ENCODE measurements at regions not wholly inside any gene's neighbourhood (a gene's known extent, or its start where the extent isn't known, plus 50 kb on each side); places are given as distances from the start of the nearest gene placed in this dataset.

DNA sequence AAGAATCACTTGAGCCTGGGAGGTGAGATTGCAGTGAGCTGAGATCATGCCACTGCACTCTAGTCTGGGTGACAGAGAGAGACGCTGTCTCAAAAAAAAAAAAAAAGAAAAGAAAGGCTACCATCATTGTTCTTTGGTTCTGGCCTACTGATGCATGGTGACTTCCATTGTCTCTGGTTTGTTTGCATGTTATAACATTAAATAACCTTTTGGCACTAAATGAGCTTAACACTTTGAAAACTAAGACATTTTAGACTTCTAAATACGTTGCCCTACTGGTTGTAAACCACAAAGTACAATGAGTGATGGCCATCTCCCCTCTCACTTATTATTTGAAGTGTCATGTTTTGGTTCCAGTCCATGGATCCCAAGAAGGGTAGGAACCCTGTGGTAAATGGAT lies 152.9 kb upstream of the CPM start:
- Histone ChIP-seq H4K8ac (replicated peaks; ENCODE audit: insufficient read length, low read depth, low read length) (no peak overlapping the region), H2BK120ac (ENCODE audit: low read depth, low read length, poor library complexity, severe bottlenecking) (no peak overlapping the region), H3K9me3 (ENCODE audit: control insufficient read depth, low read depth, low read length) (no peaks in the 10 kb centered on the region), H3K79me2 (ENCODE audit: insufficient read depth, low read length) (no peaks in the 10 kb centered on the region), H2BK15ac (ENCODE audit: low read depth, low read length) (no peak overlapping the region), H2BK20ac (ENCODE audit: low read depth, low read length, poor library complexity, severe bottlenecking) (no peak overlapping the region), H3K23ac (ENCODE audit: insufficient read length, low read depth, low read length) (no peak overlapping the region), H3K4me2 (ENCODE audit: insufficient read depth, insufficient read length, low read length) (no peak overlapping the region), H4K20me1 (ENCODE audit: control insufficient read depth, insufficient read depth, insufficient read length) (no peaks in the 10 kb centered on the region), H3K4me1 (ENCODE audit: insufficient read depth, low read length) (no peaks in the 10 kb centered on the region), H3K4ac (ENCODE audit: low read depth, low read length) (no peak overlapping the region), H3K23me2 (ENCODE audit: insufficient read length, low read depth, low read length, poor library complexity, severe bottlenecking) (no peaks in the 10 kb centered on the region), H4K5ac (ENCODE audit: insufficient read length, low read depth, low read length) (no peak overlapping the region), H3K27me3 (ENCODE audit: insufficient read depth, low read length) (no peaks in the 10 kb centered on the region), H3K14ac (ENCODE audit: insufficient read depth, low read length) (no peak overlapping the region), H3T11ph (ENCODE audit: low read length) (no peak overlapping the region), H2AFZ (ENCODE audit: low read length) (no peak overlapping the region), H3K18ac (ENCODE audit: insufficient read length, low read depth, low read length) (no peak overlapping the region), H3K79me1 (ENCODE audit: insufficient read depth, low read depth, low read length, poor library complexity, severe bottlenecking) (no peaks in the 10 kb centered on the region), H3K27ac (ENCODE audit: insufficient read length, low read depth, low read length) (no peak overlapping the region), H2AK5ac (ENCODE audit: insufficient read length, low read length) (no peak overlapping the region), H3K56ac (ENCODE audit: insufficient read length, low read depth, low read length) (no peak overlapping the region), H2BK5ac (ENCODE audit: insufficient read length, low read length) (no peak overlapping the region), H2BK12ac (ENCODE audit: insufficient read length, low read depth, low read length) (no peak overlapping the region), H3K9ac (ENCODE audit: extremely low read depth, insufficient read length, low read length) (no peak overlapping the region), H4K91ac (ENCODE audit: insufficient read length, low read depth, low read length) (no peak overlapping the region)
- Mint-ChIP-seq H3K36me3 (ENCODE audit: insufficient read depth in 1 of 3, low read depth in 3 of 3) (no peaks in the 10 kb centered on the region), H3K9me3 (peaks cover 0 to 2% of the 10 kb centered on the region in 2 experiments; a peak in 2 of 5 replicates), H3K4me3 (no peak overlapping the region), H3K27ac (peak overlapping the region in 1 of 3 experiments; percentile 28; a peak in 1 of 7 replicates), H3K4me1 (peaks cover 6 to 12% of the 10 kb centered on the region in 2 experiments), H3K27me3 (ENCODE audit: low read depth) (no peaks in the 10 kb centered on the region; the same call in 1 of the 2 replicates)
- DNase-seq = no peak
- TF ChIP-seq, protein P1, sequence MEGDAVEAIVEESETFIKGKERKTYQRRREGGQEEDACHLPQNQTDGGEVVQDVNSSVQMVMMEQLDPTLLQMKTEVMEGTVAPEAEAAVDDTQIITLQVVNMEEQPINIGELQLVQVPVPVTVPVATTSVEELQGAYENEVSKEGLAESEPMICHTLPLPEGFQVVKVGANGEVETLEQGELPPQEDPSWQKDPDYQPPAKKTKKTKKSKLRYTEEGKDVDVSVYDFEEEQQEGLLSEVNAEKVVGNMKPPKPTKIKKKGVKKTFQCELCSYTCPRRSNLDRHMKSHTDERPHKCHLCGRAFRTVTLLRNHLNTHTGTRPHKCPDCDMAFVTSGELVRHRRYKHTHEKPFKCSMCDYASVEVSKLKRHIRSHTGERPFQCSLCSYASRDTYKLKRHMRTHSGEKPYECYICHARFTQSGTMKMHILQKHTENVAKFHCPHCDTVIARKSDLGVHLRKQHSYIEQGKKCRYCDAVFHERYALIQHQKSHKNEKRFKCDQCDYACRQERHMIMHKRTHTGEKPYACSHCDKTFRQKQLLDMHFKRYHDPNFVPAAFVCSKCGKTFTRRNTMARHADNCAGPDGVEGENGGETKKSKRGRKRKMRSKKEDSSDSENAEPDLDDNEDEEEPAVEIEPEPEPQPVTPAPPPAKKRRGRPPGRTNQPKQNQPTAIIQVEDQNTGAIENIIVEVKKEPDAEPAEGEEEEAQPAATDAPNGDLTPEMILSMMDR (conservative IDR thresholded peaks at IDR 0.05) = no peak
- WGBS (ENCODE audit: extremely low coverage, insufficient read length, low lambda C conversion rate) = no CpG with 5 or more reads among the region's 2 CpGs
